Gastrocnemius medialis (tissue), 4 donors: ENCODE measurements at regions not wholly inside any gene's neighbourhood (a gene's known extent, or its start where the extent isn't known, plus 50 kb on each side); places are given as distances from the start of the nearest gene placed in this dataset.

Experiments
- ATAC-seq, 2 donors: fragments of 150-250 bp; one replicate each; pipeline ENCODE4 v1.9.1; 2016
- DNase-seq, 2 donors: peaks; one replicate each; pipeline ENCODE4 v3.0.0-alpha.2; 2019
- H3K27ac ChIP-seq, 4 donors: fragments of 200-600 bp; sonication (generic); 1 replicate in 1 of 4; 2 replicates in 3 of 4; pipeline ENCODE4 v1.5.1; 2016 to 2018; ENCODE audit warnings: mild to moderate bottlenecking in 2 of 4, moderate library complexity in 1 of 4
- H3K27me3 ChIP-seq, 3 donors: fragments of 200-600 bp; sonication (generic) in 2 of 3; 1 replicate in 1 of 3; 2 replicates in 2 of 3; pipeline versions ENCODE4 v1.5.1 to v1.6.0; 2016 to 2019; ENCODE audit warnings: mild to moderate bottlenecking in 1 of 3, moderate library complexity in 1 of 3
- H3K36me3 ChIP-seq, 2 donors: fragments of 200-600 bp; sonication (generic) in 1 of 2; one replicate each; pipeline ENCODE4 v1.5.1; 2017 to 2018
- H3K4me1 ChIP-seq, 2 donors: fragments of 200-600 bp; sonication (generic) in 1 of 2; one replicate each; pipeline ENCODE4 v1.5.1; 2016 to 2017; ENCODE audit warnings: mild to moderate bottlenecking in 2 of 2
- H3K4me3 ChIP-seq, 4 donors: fragments of 200-600 bp; sonication (generic) in 3 of 4; 1 replicate in 1 of 4; 2 replicates in 3 of 4; pipeline ENCODE4 v1.5.1; 2016 to 2019; ENCODE audit warnings: mild to moderate bottlenecking in 2 of 4
- H3K9me3 ChIP-seq, 3 donors: fragments of 200-600 bp; sonication (generic) in 2 of 3; 1 replicate in 1 of 3; 2 replicates in 2 of 3; pipeline ENCODE4 v1.5.1; 2016 to 2019
- CTCF ChIP-seq, 5 experiments: fragments of 450-650 bp in 3 of 5; fragments of 200-600 bp in 2 of 5; sonication (generic) in 2 of 5; IDR thresholded peaks in 4 of 5; conservative IDR thresholded peaks in 1 of 5; 1 replicate in 4 of 5; 2 replicates in 1 of 5; pipeline ENCODE4 v1.5.1; 2016 to 2019; ENCODE audit warnings: antibody characterized with exemption in 5 of 5, mild to moderate bottlenecking in 3 of 5, moderate library complexity in 3 of 5
- POLR2A ChIP-seq, 2 donors: fragments of 450-650 bp; IDR thresholded peaks; one replicate each; pipeline ENCODE4 v1.6.1; 2017; ENCODE audit warnings: antibody characterized with exemption in 2 of 2, mild to moderate bottlenecking in 2 of 2, moderate library complexity in 2 of 2
- in situ Hi-C, 4 donors: fragments of 200-750 bp; cut with MboI; loops; one replicate each; pipeline versions ENCODE4 v1.15.0 to v1.8.0; 2017; ENCODE audit warnings: low sequenced_read_pairs in 4 of 4
- intact Hi-C: fragments of 100-400 bp; cut with DNase I; formaldehyde crosslinking; loops from one replicate; pipeline ENCODE4 v1.15.1; 2023; ENCODE audit warnings: low total_unique reads

GRCh38 chr12:91432755-91433154, 250.1 kb upstream of the DCN start:
- no peak for ATAC-seq
- intact Hi-C loops = no loop called here

GRCh38 chr12:91432089-91432488, 249.5 kb upstream of the DCN start:
- Histone ChIP-seq H3K36me3 (no peaks in the 10 kb centered on the region), H3K4me1 (no peaks in the 10 kb centered on the region), H3K27me3 (no peaks in the 10 kb centered on the region), H3K4me3 (no peak overlapping the region), H3K9me3 (no peaks in the 10 kb centered on the region), H3K27ac (no peak overlapping the region)
- intact Hi-C loops (no loop called here), in situ Hi-C loops (no loop called here)
- no peak for DNase-seq
- TF ChIP-seq POLR2A (IDR thresholded peaks at IDR 0.05) (no peak), CTCF (IDR thresholded peaks at IDR 0.05 in 4 of 5, conservative IDR thresholded peaks at IDR 0.05 in 1 of 5) (no peak)
- no peak for ATAC-seq

More at GRCh38 chr12:91432755-91433154, 250.1 kb upstream of the DCN start:
- in situ Hi-C loops = no loop called here
- no peaks in the 10 kb centered on the region for H3K4me1 ChIP-seq
- H3K36me3 ChIP-seq = no peaks in the 10 kb centered on the region
- TF ChIP-seq CTCF (IDR thresholded peaks at IDR 0.05 in 4 of 5, conservative IDR thresholded peaks at IDR 0.05 in 1 of 5) (no peak), POLR2A (IDR thresholded peaks at IDR 0.05) (no peak)
- DNase-seq = no peak
- no peaks in the 10 kb centered on the region for H3K27me3 ChIP-seq
- no peak overlapping the region for H3K27ac ChIP-seq
- no peak overlapping the region for H3K4me3 ChIP-seq
- no peaks in the 10 kb centered on the region for H3K9me3 ChIP-seq

GRCh38 chr12:91424506-91424905, 241.9 kb upstream of the DCN start:
- in situ Hi-C loops (no loop called here), intact Hi-C loops (no loop called here)
- ATAC-seq = no peak
- Histone ChIP-seq H3K27me3 (no peaks in the 10 kb centered on the region), H3K27ac (no peak overlapping the region), H3K36me3 (no peaks in the 10 kb centered on the region), H3K4me1 (no peaks in the 10 kb centered on the region), H3K4me3 (no peak overlapping the region), H3K9me3 (no peaks in the 10 kb centered on the region)
- TF ChIP-seq CTCF (IDR thresholded peaks at IDR 0.05 in 4 of 5, conservative IDR thresholded peaks at IDR 0.05 in 1 of 5) (no peak), POLR2A (IDR thresholded peaks at IDR 0.05) (no peak)
- no peak for DNase-seq

GRCh38 chr12:91423693-91424050, 241.1 kb upstream of the DCN start:
- Histone ChIP-seq H3K4me3 (no peak overlapping the region), H3K27ac (no peak overlapping the region), H3K4me1 (no peaks in the 10 kb centered on the region), H3K36me3 (no peaks in the 10 kb centered on the region), H3K9me3 (no peaks in the 10 kb centered on the region), H3K27me3 (no peaks in the 10 kb centered on the region)
- in situ Hi-C loops = no loop called here
- ATAC-seq (no peak), DNase-seq (no peak)
- intact Hi-C loops = no loop called here
- TF ChIP-seq CTCF (IDR thresholded peaks at IDR 0.05 in 4 of 5, conservative IDR thresholded peaks at IDR 0.05 in 1 of 5) (no peak), POLR2A (IDR thresholded peaks at IDR 0.05) (no peak)
